ENCODE measurements at regions not wholly inside any gene's neighbourhood (a gene's known extent, or its start where the extent isn't known, plus 50 kb on each side); places are given as distances from the start of the nearest gene placed in this dataset.

DNA sequence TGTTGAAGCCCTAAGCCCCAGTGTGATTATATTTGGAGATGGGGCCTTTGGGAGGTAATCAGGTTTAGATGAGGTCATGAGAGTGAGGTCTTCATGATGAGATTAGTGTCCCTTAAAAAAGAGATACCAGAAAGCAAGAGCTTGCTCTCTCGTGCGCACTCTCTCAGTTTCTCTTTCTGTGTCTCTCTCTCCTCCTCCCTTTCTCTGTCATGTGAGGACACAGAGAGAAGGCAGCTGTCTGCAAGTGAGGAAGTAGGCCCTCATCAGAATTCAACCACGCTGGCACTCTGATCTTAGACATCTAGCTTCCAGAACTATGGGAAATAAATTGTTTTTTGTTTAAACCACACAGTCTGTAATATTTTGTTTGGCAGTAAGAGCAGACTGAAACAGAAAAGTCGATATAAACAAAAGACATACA lies 180.5 kb downstream of the IBTK start:
- BruUV-seq (replicated peaks) = no TSS peak
- Histone ChIP-seq H3K4me3 (replicated peaks in 1 of 3; ENCODE audit: insufficient read depth in 1 of 3, low read depth in 1 of 3, low read length in 3 of 3) (no peak overlapping the region), H3K79me2 (ENCODE audit: control insufficient read depth, insufficient read depth, low read length) (no peaks in the 10 kb centered on the region), H3K27ac (ENCODE audit: insufficient read depth, low read depth, low read length) (no peak overlapping the region), H3K27me3 (ENCODE audit: control insufficient read depth in 2 of 2, insufficient read depth in 2 of 2, low read length in 2 of 2) (no peaks in the 10 kb centered on the region), H3K9ac (replicated peaks; ENCODE audit: extremely low read depth, insufficient read depth, low read length) (peak overlapping the region; percentile 16), H3K4me1 (ENCODE audit: control insufficient read depth, extremely low read depth, insufficient read depth, low read length) (peaks cover 4% of the 10 kb centered on the region), H2AFZ (ENCODE audit: low read depth, low read length) (peak overlapping the region; percentile 58), H4K20me1 (replicated peaks; ENCODE audit: control insufficient read depth, extremely low read depth, insufficient read depth, low read length) (no peaks in the 10 kb centered on the region), H3K36me3 (ENCODE audit: control insufficient read depth in 2 of 2, extremely low read depth in 1 of 2, insufficient read depth in 2 of 2, low read length in 2 of 2) (no peaks in the 10 kb centered on the region), H3K9me1 (replicated peaks; ENCODE audit: control insufficient read depth, extremely low read depth, insufficient read depth, low read length) (no peaks in the 10 kb centered on the region), H3K9me3 (replicated peaks; ENCODE audit: control insufficient read depth, insufficient read depth, low read length) (no peaks in the 10 kb centered on the region), H3K4me2 (ENCODE audit: insufficient read depth, low read length) (no peak overlapping the region)
- intact Hi-C loops (cut with micrococcal nuclease) (no loop called here), dilution Hi-C loops (cut with MboI; ENCODE audit: extremely low pct_ligation_motif_present, low sequenced_read_pairs) (no loop called here)
- DNase-seq (ENCODE audit: low read depth, low spot score) (peak; percentile 73), FAIRE-seq (no peak)
- CTCF ChIA-PET = interaction anchor here (1.1 to 2.2 kb wide), 4 partner anchors 9 to 30 kb away, joined by 3 to 6 read pairs (median 5); no protein-coding TSS in a partner anchor
- POLR2A ChIA-PET = no interaction called here
- TF ChIP-seq POLR2AphosphoS5 (IDR thresholded peaks at IDR 0.05; ENCODE audit: insufficient read depth, low read depth, low read length) (no peak), MAX (IDR thresholded peaks at IDR 0.05; ENCODE audit: insufficient read depth, insufficient read length) (no peak), POLR2A (IDR thresholded peaks at IDR 0.05; ENCODE audit: low read depth, low read length) (no peak), FOS (IDR thresholded peaks at IDR 0.05; ENCODE audit: borderline replicate concordance, insufficient read depth, low read length) (no peak), MYC (IDR thresholded peaks at IDR 0.05; ENCODE audit: low read depth, low read length) (no peak), EZH2 (IDR thresholded peaks at IDR 0.05; ENCODE audit: borderline replicate concordance, low read depth, low read length, severe bottlenecking) (no peak), JUN (IDR thresholded peaks at IDR 0.05; ENCODE audit: borderline replicate concordance, insufficient read depth, insufficient read length, low read depth) (no peak)
- TF ChIP-seq, protein P1, sequence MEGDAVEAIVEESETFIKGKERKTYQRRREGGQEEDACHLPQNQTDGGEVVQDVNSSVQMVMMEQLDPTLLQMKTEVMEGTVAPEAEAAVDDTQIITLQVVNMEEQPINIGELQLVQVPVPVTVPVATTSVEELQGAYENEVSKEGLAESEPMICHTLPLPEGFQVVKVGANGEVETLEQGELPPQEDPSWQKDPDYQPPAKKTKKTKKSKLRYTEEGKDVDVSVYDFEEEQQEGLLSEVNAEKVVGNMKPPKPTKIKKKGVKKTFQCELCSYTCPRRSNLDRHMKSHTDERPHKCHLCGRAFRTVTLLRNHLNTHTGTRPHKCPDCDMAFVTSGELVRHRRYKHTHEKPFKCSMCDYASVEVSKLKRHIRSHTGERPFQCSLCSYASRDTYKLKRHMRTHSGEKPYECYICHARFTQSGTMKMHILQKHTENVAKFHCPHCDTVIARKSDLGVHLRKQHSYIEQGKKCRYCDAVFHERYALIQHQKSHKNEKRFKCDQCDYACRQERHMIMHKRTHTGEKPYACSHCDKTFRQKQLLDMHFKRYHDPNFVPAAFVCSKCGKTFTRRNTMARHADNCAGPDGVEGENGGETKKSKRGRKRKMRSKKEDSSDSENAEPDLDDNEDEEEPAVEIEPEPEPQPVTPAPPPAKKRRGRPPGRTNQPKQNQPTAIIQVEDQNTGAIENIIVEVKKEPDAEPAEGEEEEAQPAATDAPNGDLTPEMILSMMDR (IDR thresholded peaks at IDR 0.05; ENCODE audit: extremely low read depth in 1 of 2, insufficient read depth in 1 of 2, low read depth in 1 of 2, low read length in 2 of 2) = no peak

All from endothelial cell of umbilical vein (primary cell).